GM19463 (cell line): ENCODE measurements at regions not wholly inside any gene's neighbourhood (a gene's known extent, or its start where the extent isn't known, plus 50 kb on each side); places are given as distances from the start of the nearest gene placed in this dataset.
"Not testable (repeated sequence)": the region's sequence is repeated elsewhere in the genome, so short reads cannot be mapped to it uniquely, and the experiment has no call there.

Experiments
- ATAC-seq: cut with Tn5 transposase; IDR thresholded peaks from one replicate; pipeline ENCODE4 v1.9.1; 2021; ENCODE audit warnings: mild to moderate bottlenecking, moderate library complexity; ENCODE audit not compliant: unreplicated experiment

DNA sequence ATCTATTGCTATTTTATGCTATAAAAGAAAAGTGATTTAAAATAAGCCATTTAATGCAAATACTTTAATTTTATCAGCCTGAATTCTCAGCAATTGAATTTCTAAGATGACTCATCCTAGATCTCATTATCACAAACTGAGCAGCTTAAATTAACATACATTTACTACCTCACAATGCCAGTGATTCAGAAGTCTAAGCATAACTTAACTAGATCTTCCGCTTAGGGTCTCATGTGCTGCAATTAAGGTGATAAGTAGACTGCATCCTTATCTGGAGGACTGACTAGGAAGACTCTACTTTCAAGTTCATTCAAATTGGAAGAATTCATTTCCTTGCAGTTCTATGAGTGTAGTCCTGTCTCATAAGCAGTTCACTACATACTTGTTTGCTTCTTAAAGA is 286.6 kb downstream of the COL11A1 start:
- no peak for ATAC-seq

DNA sequence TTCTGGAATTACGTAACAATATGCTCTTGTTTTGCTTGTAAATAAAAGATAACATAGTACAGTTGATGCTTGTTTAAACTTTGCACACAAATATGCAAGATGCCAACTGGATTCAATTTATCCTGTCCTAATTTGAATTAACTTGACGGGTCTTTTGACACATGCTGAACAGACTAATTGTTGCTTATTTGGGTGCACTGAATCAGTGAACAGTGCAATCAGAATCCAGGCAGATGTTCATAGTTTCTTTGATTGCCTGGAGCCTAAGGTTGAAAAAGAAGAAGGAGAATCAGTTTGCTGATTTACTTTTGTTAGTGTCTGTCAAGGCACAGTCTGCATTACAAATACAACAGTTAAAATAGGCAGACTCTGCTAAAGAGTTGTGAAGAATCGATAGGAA is 307.9 kb downstream of the COL11A1 start:
- ATAC-seq = no peak

DNA sequence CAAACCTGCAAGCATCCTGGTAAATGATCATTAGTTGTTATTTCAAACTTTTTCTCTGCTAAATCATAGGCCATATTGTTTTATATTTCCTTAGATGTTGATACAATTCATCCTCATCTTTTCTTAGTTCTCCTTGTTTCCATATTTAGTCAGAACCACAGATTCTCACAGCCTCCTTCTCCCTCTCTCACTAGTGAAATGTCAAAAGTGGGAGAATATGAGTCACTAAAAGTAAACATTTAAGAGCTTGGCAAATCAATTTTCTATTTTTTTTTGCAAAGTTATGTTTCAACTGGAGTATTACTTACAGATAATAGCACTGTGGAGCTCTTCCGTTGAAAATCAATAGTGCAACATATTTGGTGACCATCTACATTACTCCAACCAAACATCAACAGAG is 308.8 kb downstream of the COL11A1 start:
- ATAC-seq = no peak

DNA sequence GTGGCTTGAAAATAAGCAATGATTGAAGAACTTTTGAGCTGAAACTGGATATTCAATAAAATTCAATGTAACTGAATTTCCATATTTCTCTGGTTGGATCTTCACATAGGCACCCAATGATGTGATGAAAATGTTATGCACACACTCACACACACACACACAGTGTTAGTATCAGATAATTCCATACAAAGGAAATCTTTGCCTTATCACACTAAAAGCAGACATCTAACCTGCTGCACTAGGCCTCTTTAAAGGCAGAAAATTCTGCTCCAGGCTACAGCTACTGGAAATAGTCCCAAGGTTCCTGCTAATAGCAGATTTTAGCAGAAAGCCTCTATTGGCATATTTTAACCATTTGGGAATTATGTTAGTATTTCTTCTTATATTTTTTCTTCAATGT is 309.6 kb downstream of the COL11A1 start:
- ATAC-seq = no peak

GRCh38 chr1:102796429-102796828 is 311.9 kb downstream of the COL11A1 start:
- ATAC-seq = no peak

GRCh38 chr1:102790997-102791396 is 317.3 kb downstream of the COL11A1 start:
- ATAC-seq = no peak

DNA sequence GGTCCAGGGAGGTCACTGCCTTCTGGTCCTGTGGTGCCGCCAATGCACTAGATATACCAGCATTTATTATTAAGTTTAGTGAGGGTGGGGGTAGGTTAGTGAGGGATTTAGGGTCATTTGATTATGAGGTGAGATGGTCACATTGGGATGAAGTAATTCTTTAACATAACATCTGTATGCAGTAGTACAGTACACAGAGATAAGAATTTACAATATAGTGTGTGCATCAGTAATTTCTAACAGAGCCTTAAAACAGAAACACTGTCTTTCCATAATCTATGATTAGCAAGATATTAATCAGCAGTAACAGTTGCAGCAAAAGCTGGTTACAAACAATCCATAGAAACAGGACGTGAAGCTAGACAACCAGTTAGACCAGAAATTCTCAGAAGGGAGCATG is 318.4 kb downstream of the COL11A1 start:
- ATAC-seq = not testable (repeated sequence)

DNA sequence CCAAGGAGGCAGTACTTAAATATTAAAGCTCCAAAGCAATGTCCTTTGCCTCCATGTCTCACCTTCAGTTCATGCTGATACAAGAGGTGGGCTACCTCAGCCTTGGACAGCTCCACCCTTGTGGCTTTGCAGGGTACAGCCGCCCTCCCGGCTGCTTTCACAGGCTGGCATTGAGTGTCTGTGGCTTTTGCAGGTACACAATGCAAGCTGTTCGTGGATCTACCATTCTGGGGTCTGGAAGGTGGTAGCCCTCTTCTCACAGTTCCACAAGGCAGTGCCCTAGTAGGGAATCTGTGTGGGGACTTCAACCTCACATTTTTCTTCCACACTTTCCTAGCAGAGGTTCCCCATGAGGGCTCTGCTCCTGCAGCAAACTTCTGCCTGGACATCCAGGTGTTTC is 324.8 kb downstream of the COL11A1 start:
- no peak for ATAC-seq

GRCh38 chr1:102782144-102782543 is 326.2 kb downstream of the COL11A1 start:
- no peak for ATAC-seq

DNA sequence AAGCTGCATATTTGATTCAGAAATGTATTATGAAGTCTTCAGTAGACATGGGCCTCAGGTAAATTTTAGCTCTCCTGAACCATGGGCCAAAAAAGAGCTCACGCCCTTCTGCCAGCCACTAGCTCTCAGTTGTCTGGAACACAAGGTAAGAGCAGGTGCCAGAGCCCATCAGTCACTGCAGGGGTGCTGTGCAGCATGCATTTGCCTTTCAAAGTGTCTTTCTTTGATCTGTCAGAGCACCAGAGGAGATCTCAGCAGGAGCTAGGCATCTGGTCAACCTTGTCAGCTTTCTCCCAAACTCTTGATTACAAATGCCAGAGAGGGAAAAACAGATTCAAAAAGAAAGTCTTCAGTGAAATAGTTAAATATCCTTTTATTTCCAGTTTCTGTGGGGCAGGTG is 332.3 kb downstream of the COL11A1 start:
- no peak for ATAC-seq

GRCh38 chr1:102772831-102773230 is 335.5 kb downstream of the COL11A1 start:
- ATAC-seq = no peak

- no peak for ATAC-seq
These were observed 349.9 kb downstream of the COL11A1 start for GRCh38 chr1:102758418-102758817.

GRCh38 chr1:102757363-102757762 is 351.0 kb downstream of the COL11A1 start:
- no peak for ATAC-seq

DNA sequence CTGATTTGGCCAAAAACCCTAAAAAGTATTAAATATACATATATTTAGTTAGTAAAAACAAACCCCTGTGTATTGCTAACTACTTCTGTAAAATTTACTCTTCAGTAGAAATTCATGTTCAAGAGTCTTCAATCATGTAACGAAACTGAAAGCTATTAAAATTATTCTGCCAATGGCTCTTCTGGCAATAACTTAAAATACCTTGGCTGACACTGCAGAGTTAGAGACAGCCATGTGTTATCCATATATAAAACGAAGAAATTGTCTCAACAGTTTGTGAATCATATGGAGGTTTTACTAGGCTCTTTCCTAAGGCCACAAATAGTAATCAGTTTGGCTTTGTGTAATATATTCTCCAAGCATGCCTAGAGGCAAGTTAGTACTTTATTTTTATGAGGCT is 357.2 kb downstream of the COL11A1 start:
- ATAC-seq = no peak

DNA sequence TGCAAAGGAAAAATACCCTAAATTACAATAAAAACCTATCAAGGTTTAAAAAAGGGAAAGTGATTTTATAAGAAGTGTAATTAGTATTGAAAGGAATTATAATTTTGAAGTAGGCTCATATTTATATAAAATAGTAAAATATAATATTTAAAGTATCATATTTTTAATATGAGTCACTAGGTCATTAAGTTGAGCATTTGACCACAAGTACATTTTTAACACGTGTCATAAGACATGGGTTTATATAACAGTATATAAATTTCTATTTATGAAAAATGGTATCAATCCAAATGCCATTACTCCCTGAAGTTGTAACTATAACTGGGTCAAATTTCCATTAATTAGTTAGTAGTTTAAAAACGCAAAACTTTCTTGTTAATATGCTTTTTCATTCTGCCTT is 365.9 kb downstream of the COL11A1 start:
- ATAC-seq = no peak

DNA sequence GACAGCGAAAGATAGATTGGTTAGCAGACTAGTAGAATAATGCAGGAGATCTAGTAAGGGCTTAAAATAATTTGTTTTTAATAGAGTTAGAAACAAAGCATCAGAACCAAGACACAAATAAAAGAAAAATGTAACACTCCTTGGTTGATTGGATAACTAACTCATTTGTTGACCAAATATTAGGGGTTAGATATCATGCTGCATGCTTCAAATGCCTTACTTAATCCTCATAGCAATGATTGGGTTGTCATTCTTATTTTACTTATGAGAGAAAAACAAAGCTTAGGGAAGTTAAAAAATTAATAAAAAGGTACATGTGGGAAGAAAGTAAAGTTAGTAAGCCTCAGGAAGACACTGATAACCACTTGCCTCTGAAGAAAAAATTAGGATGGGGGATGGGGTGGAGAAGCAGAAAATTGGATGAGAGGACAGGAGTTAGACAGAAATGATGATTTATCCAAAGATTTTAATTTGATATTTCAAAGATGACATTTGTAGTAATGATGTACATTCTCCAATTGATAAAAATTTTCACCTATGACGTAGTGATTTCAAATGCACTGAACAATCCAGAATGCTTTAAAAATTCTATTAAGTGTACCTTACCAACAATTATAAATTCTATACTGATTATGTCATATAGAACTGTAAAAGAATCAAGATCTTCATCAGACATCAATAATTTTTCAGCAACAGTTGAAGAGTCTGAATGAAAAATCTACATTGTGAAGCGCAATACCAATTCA is 374.7 kb downstream of the COL11A1 start:
- no peak for ATAC-seq

DNA sequence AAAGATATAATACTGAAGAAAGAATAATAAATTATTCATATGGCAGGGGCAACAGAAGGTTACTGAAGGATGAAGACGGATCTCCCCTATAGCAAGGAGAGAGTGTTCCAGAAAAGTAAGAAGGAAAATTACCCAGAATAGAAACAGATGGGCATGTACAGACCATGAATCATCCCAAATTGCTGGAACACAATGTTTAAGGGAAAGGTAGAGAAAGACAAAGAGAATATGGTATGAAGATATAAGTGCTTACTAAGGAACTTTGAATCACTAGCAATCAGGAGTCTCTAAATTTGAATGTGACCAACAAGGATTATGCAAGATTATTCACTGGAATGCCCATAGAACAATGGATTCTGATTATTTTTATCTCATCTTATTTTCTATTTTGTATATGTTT is 375.4 kb downstream of the COL11A1 start:
- ATAC-seq = no peak

- ATAC-seq = no peak
These were observed 381.9 kb downstream of the COL11A1 start for GRCh38 chr1:102726417-102726816.

GRCh38 chr1:102724741-102725140 is 383.6 kb downstream of the COL11A1 start:
- no peak for ATAC-seq

GRCh38 chr1:102715150-102715549 is 393.2 kb downstream of the COL11A1 start:
- no peak for ATAC-seq

GRCh38 chr1:102699524-102699923 is 408.8 kb downstream of the COL11A1 start:
- ATAC-seq = no peak

DNA sequence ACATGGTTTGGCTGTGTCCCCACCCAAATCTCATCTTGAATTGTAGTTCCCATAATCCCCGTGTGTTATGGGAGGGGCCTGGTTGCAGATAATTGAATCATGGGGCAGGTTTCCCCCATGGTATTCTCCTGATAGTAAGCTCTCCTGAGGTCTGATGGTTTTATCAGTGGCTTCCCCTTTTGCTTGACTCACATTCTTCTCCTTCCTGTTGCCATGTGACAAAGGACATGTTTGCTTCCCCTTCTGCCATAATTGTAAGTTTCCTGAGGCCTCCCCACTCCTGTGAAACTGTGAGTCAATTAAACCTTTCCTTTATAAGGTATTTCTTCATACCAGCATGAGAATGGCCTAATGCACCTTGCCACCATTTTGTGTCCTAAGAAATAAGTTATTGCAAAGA is 415.0 kb downstream of the COL11A1 start:
- no peak for ATAC-seq

DNA sequence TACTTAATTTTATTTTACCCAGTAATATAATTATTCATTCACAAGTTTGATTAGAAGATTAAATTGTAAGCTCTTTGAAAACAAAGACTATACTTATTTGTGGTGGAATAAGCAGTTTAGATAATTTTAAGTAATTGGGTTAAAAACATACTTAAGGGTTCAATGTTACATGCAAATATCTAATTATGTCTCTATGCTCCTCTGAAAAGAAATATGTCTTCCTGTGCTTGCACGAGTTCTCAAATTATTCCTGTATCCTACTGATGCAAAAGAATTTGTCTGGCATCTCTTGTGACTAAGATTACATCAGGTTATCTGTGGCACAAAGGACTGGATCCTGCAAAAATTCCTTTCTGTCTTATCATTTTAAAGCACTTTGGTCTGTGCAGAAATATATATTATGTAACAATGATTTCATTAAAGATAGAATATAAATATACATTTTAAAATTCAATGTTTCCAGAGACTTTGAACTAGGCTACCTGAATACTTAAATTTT is 416.7 kb downstream of the COL11A1 start:
- ATAC-seq = no peak
